GM13976 (cell line): ENCODE measurements at regions not wholly inside any gene's neighbourhood (a gene's known extent, or its start where the extent isn't known, plus 50 kb on each side); places are given as distances from the start of the nearest gene placed in this dataset.
A peak's percentile ranks its signal among the peaks of the same experiment; 100 is the strongest.

Source experiments
- DNase-seq: peaks from one replicate; pipeline ENCODE4 v3.0.0; 2012; ENCODE audit warnings: low spot score
- CTCF ChIP-seq: IDR thresholded peaks from 2 replicates; pipeline ENCODE4 v1.5.1; 2012; ENCODE audit warnings: borderline replicate concordance, mild to moderate bottlenecking; ENCODE audit not compliant: insufficient read depth; ENCODE audit errors: extremely low read depth, missing control alignments, control extremely low read depth
- in situ Hi-C: fragments of 300-500 bp; cut with MboI; formaldehyde crosslinking; loops from one replicate; pipeline ENCODE4 v1.12.0; 2022; ENCODE audit warnings: low sequenced_read_pairs, mixed read lengths, inconsistent platforms; ENCODE audit not compliant: unreplicated experiment

GRCh38 chr5:77942578-77943239, 166.6 kb upstream of the TBCA start:
- no peak for DNase-seq
- no peak for TF ChIP-seq CTCF
- in situ Hi-C loops = no loop called here

DNA sequence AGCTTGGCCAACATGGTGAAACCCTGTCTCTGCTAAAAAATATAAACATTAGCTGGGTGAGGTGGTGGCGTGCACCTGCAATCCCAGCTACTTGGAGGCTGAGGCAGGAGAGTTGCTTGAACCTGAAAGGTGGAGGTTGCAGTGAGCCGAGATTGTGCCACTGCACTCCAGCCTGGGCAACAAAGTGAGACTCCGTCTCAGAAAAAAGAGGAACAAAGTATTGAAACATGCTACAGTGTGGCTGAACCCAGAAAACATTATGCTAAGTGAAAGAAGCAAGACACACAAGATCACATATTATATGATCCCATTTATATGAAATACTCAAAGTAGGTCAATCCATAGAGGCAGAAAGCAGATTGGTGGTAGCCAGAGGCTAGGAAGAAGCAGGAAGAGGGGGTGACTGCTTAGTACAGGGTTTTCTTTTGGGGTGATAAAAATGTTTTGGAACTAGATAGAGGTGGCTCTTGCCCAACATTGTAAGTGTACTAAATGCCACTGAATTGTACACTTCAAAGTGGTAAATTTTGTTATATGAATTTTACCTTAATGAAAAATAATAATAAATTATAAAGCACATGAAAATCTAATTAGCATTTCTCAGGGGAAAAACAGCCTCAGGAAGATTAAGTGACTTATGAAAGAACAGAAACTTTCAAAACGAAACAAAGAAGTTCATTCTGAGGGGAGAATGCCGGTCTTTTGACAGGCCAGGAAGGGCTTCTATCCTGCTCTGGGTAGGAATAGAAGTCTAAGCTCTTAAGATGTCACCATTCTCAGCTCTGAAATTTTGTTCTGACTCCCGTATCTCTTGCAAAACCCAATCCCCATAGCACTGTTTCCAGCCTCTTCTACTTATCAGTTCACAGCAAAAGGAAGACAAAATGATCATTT, 161.1 kb upstream of the TBCA start:
- in situ Hi-C loops = no loop called here
- TF ChIP-seq CTCF = no peak
- DNase-seq = peak; percentile 46

DNA sequence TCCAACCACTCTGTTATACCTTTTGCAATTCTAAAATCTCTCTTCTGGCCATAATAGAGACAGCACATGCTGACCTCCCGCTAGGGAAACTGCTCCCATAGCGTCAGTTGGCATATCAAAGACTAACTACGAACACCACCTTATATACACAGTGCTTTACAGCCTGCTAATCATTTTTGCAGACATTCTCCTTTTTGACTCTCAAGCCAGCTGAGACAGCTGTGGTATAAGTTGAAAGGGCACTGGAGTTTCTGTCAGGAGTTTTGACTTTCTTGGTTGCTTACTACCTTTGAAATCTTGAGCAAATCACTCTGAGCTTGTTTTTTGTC, 160.2 kb upstream of the TBCA start:
- TF ChIP-seq CTCF = no peak
- in situ Hi-C loops = no loop called here
- no peak for DNase-seq

DNA sequence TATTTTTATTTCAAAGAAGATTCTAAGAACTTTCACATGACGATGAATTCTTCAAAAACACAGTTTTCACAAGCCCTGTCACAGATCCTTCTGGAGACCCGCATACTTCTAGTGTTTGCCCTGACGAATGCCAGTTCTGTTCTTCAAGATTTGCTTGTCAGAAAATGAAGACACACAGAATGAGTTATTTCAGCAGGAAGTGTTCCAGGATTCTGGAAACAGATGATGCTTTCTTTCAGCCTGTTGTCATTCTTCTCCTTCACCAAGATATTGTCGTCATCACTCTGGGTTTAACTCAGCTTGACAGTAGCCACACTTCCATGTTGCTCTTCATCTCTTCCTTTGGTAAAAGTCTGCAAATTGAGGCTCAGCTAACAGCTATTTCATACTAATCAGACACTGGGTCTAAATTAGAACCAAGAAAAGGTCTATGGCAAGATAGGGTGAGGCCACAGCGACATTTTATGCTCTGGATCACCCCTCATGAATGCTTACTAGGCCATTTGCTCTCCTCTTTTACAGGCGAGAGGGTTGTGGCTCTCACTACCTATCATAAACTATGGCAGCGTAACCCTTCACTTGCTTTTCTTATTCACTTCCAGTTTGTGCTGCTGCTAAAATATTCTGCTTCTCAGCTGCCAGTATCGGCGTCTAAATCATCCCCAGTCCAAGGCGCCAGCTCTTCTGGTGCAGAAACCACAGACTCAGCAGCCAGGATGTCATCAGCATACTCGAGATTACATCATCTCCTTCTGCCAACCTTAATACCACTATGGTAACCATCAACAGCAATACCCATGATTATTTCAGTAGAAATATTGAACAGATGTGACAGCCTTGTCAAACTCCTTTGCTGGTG, 159.6 kb upstream of the TBCA start:
- in situ Hi-C loops = no loop called here
- no peak for DNase-seq
- no peak for TF ChIP-seq CTCF

- TF ChIP-seq CTCF = no peak
- in situ Hi-C loops = no loop called here
- no peak for DNase-seq
Measured at GRCh38 chr5:77928776-77929300, 152.7 kb upstream of the TBCA start.

- DNase-seq = no peak
- no peak for TF ChIP-seq CTCF
- in situ Hi-C loops = no loop called here
Measured at GRCh38 chr5:77926337-77926736, 150.2 kb upstream of the TBCA start.
